IMR-90 (cell line): ENCODE measurements at regions not wholly inside any gene's neighbourhood (a gene's known extent, or its start where the extent isn't known, plus 50 kb on each side); places are given as distances from the start of the nearest gene placed in this dataset.

Source experiments
- ATAC-seq: fragments of 200-7000 bp; cut with Tn5 transposase; 2 replicates; pipeline ENCODE4 v1.9.1; 2020; ENCODE audit warnings: low read depth, mild to moderate bottlenecking, moderate library complexity
- BruUV-seq: library from RNA; stranded (reverse); fragments of 400-500 nt; replicated peaks from 2 replicates; lab custom pipeline; 2021; lab: Mats Ljungman, UMichigan
- CTCF ChIA-PET: fragments of 300-600 bp; formaldehyde crosslinking; extraction: SDS; loops from one replicate; lab custom pipeline; 2021; ENCODE audit warnings: antibody characterized with exemption; lab: Yijun Ruan, JAX
- POLR2A ChIA-PET: fragments of 300-600 bp; sonication (Branson Sonifier 250); formaldehyde crosslinking; loops from one replicate; lab custom pipeline; 2022; ENCODE audit warnings: antibody characterized with exemption; ENCODE audit not compliant: unreplicated experiment; lab: Charles Lee
- DNase-seq: peaks from one replicate; pipeline ENCODE4 v3.0.0; 2013
- H2AFZ ChIP-seq: replicated peaks from 2 replicates; pipeline ENCODE3; 2013; ENCODE audit warnings: low read length, mild to moderate bottlenecking; ENCODE audit not compliant: poor library complexity
- H2AK5ac ChIP-seq: 2 replicates; pipeline ENCODE4 v1.6.1; 2013; ENCODE audit warnings: low read depth, low read length, inconsistent platforms
- H2AK9ac ChIP-seq: replicated peaks from 2 replicates; pipeline ENCODE3; 2013; ENCODE audit warnings: mild to moderate bottlenecking, low read depth, low read length, moderate library complexity; ENCODE audit not compliant: poor library complexity
- H2BK120ac ChIP-seq: 2 replicates; pipeline ENCODE4 v1.6.1; 2013; ENCODE audit warnings: low read depth, low read length, inconsistent platforms
- H2BK15ac ChIP-seq: 3 replicates; pipeline ENCODE4 v1.6.1; 2013; ENCODE audit warnings: low read depth, low read length, inconsistent platforms
- H2BK20ac ChIP-seq: 2 replicates; pipeline ENCODE4 v1.6.1; 2013; ENCODE audit warnings: low read depth, mild to moderate bottlenecking, inconsistent platforms, low read length, moderate library complexity
- H2BK5ac ChIP-seq: 2 replicates; pipeline ENCODE4 v1.6.1; 2013; ENCODE audit warnings: mild to moderate bottlenecking, low read depth, low read length, inconsistent platforms; ENCODE audit not compliant: poor library complexity, severe bottlenecking
- H3K14ac ChIP-seq: replicated peaks from 2 replicates; pipeline ENCODE4 v1.6.1; 2013; ENCODE audit warnings: low read depth, low read length, inconsistent platforms
- H3K18ac ChIP-seq: 2 replicates; pipeline ENCODE4 v1.6.1; 2013; ENCODE audit warnings: low read depth, low read length, control low read depth
- H3K23ac ChIP-seq: 2 replicates; pipeline ENCODE4 v1.6.1; 2013; ENCODE audit warnings: low read depth, low read length, inconsistent platforms
- H3K27ac ChIP-seq: 2 replicates; pipeline ENCODE4 v1.5.1; 2013; ENCODE audit warnings: mild to moderate bottlenecking, control low read depth, low read length; ENCODE audit not compliant: insufficient read depth
- H3K27me3 ChIP-seq: 2 replicates; pipeline ENCODE4 v1.6.1; 2013; ENCODE audit warnings: low read length; ENCODE audit not compliant: control insufficient read depth, insufficient read depth
- H3K36me3 ChIP-seq: 2 replicates; pipeline ENCODE4 v1.6.1; 2013; ENCODE audit warnings: low read length, mixed read lengths; ENCODE audit not compliant: control insufficient read depth, insufficient read depth
- H3K4ac ChIP-seq: 2 replicates; pipeline ENCODE4 v1.6.1; 2013; ENCODE audit warnings: low read depth, low read length, inconsistent platforms
- H3K4me1 ChIP-seq: 2 replicates; pipeline ENCODE4 v1.6.1; 2013; ENCODE audit warnings: low read length, mixed read lengths; ENCODE audit not compliant: control insufficient read depth, insufficient read depth
- H3K4me2 ChIP-seq: 2 replicates; pipeline ENCODE4 v1.6.1; 2013; ENCODE audit warnings: low read depth, mild to moderate bottlenecking, control low read depth, low read length, moderate library complexity
- H3K4me3 ChIP-seq: 2 replicates; pipeline ENCODE4 v1.5.1; 2013; ENCODE audit warnings: low read depth, mild to moderate bottlenecking, control low read depth, low read length, moderate library complexity; ENCODE audit not compliant: insufficient read depth
- H3K56ac ChIP-seq: 2 replicates; pipeline ENCODE4 v1.6.1; 2013; ENCODE audit warnings: low read length, inconsistent platforms; ENCODE audit not compliant: insufficient read depth; ENCODE audit errors: extremely low read depth
- H3K79me1 ChIP-seq, 2 experiments: 2 replicates each; pipeline ENCODE4 v1.6.1; 2013; ENCODE audit warnings: low read length in 2 of 2, inconsistent platforms in 1 of 2, low read depth in 1 of 2
- H3K9ac ChIP-seq: 2 replicates; pipeline ENCODE4 v1.6.1; 2013; ENCODE audit warnings: low read depth, low read length, control low read depth
- H3K9me1 ChIP-seq: 2 replicates; pipeline ENCODE4 v1.6.1; 2013; ENCODE audit warnings: low read length, inconsistent platforms; ENCODE audit not compliant: insufficient read depth
- H3K9me3 ChIP-seq: 2 replicates; pipeline ENCODE4 v1.6.1; 2013; ENCODE audit warnings: low read length; ENCODE audit not compliant: control insufficient read depth, insufficient read depth
- H4K20me1 ChIP-seq: 2 replicates; pipeline ENCODE4 v1.6.1; 2013; ENCODE audit warnings: low read length, inconsistent platforms; ENCODE audit not compliant: insufficient read depth
- H4K5ac ChIP-seq: 2 replicates; pipeline ENCODE4 v1.6.1; 2013; ENCODE audit warnings: mild to moderate bottlenecking, low read depth, low read length, control low read depth
- H4K8ac ChIP-seq, 2 experiments: 2 replicates each; pipeline ENCODE4 v1.6.1; 2013; ENCODE audit warnings: low read depth in 2 of 2, low read length in 2 of 2, control low read depth in 1 of 2, inconsistent platforms in 1 of 2
- H4K91ac ChIP-seq: 2 replicates; pipeline ENCODE4 v1.6.1; 2013; ENCODE audit warnings: low read depth, low read length, inconsistent platforms; ENCODE audit not compliant: insufficient read depth
- BHLHE40 ChIP-seq: fragments of 150-350 bp; IDR thresholded peaks from 2 replicates; pipeline ENCODE4 v1.6.1; 2016; ENCODE audit warnings: mild to moderate bottlenecking, low read depth, low read length
- CHD1 ChIP-seq: IDR thresholded peaks from 2 replicates; pipeline ENCODE4 v1.6.1; 2012; ENCODE audit warnings: low read depth, low read length, improper control_type of control experiment
- FOS ChIP-seq: fragments of 150-350 bp; IDR thresholded peaks from 2 replicates; pipeline ENCODE4 v1.6.1; 2016; ENCODE audit warnings: low read depth, low read length
- MAFK ChIP-seq: IDR thresholded peaks from 2 replicates; pipeline ENCODE4 v1.6.1; 2012; ENCODE audit warnings: low read depth, low read length, improper control_type of control experiment
- MXI1 ChIP-seq: IDR thresholded peaks from 2 replicates; pipeline ENCODE4 v1.6.1; 2012; ENCODE audit warnings: low read depth, mild to moderate bottlenecking, low read length, moderate library complexity, borderline replicate concordance
- POLR2A ChIP-seq: IDR thresholded peaks from 2 replicates; pipeline ENCODE4 v1.6.1; 2012; ENCODE audit warnings: mild to moderate bottlenecking, low read depth, low read length
- RCOR1 ChIP-seq: IDR thresholded peaks from 2 replicates; pipeline ENCODE4 v1.6.1; 2012; ENCODE audit warnings: mild to moderate bottlenecking, low read length, improper control_type of control experiment; ENCODE audit not compliant: insufficient replicate concordance
- RFX5 ChIP-seq: IDR thresholded peaks from 2 replicates; pipeline ENCODE4 v1.8.0; 2012; ENCODE audit warnings: low read depth, mild to moderate bottlenecking, low read length, moderate library complexity
- SMC3 ChIP-seq: fragments of 150-350 bp; IDR thresholded peaks from 2 replicates; pipeline ENCODE4 v1.6.1; 2016; ENCODE audit warnings: low read depth, mild to moderate bottlenecking, antibody characterized with exemption, low read length, moderate library complexity
- WGBS, 2 experiments: methylation state at CpG; one replicate each; pipeline versions ENCODE4 v1.1.5 to v1.1.7; 2013; ENCODE audit warnings: missing lambda C conversion rate in 2 of 2; ENCODE audit not compliant: insufficient read length in 1 of 2; ENCODE audit errors: extremely low coverage in 2 of 2; 5-methylcytosine and 5-hydroxymethylcytosine counted together
- dilution Hi-C: fragments of 300-500 bp; cut with HindIII; formaldehyde crosslinking; loops from one replicate; pipeline ENCODE4 v1.14.3; 2018; ENCODE audit warnings: low sequenced_read_pairs; ENCODE audit not compliant: unreplicated experiment
- in situ Hi-C: fragments of 300-500 bp; cut with MboI; formaldehyde crosslinking; loops from 3 replicates; pipeline ENCODE4 v1.14.3; 2019; ENCODE audit warnings: low sequenced_read_pairs, inconsistent platforms, mixed read lengths
- intact Hi-C: fragments of 100-400 bp; cut with micrococcal nuclease; formaldehyde crosslinking; loops from 2 replicates; pipeline ENCODE4 v1.10.0; 2022
- TF ChIP-seq, protein P1 (sequence below): fragments of 150-350 bp; IDR thresholded peaks from 2 replicates; pipeline ENCODE4 v1.6.1; 2016; ENCODE audit warnings: low read depth, mild to moderate bottlenecking, low read length, moderate library complexity, borderline replicate concordance
- TF ChIP-seq, protein P2 (sequence below): fragments of 150-350 bp; IDR thresholded peaks from 2 replicates; pipeline ENCODE4 v1.6.1; 2017; ENCODE audit warnings: mild to moderate bottlenecking, antibody characterized with exemption, low read length, low read depth
- TF ChIP-seq, protein P3 (sequence below): conservative IDR thresholded peaks from 2 replicates; pipeline ENCODE4 v1.5.1; 2012; ENCODE audit warnings: mild to moderate bottlenecking, low read depth, low read length, improper control_type of control experiment

DNA sequence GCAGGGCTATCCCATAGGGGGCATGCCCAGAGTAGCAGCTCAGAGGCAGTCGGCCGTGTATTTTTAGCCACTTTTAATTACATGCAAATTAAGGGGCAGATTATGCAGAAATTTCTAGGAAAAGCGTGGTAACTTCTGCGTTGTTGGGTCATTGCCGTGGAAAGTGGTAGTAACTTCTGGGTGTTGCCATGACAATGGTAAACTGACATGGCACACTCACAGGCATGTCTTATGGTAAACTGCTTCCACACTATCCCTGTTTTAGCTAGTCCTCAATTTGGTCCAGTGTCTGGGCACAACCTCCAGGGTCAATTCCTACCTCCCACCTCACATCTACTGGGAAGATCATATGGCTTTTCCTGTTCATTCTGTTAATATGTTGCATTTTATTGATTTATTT, 428.9 kb upstream of the FANCL start:
- dilution Hi-C loops, result no loop called here
- no peak for ATAC-seq
- no peak overlapping the region for H3K18ac ChIP-seq
- H2AFZ ChIP-seq, result no peak overlapping the region
- intact Hi-C loops, result no loop called here
- H4K5ac ChIP-seq, result no peak overlapping the region
- CTCF ChIA-PET, result no interaction called here
- no peak overlapping the region for H3K23ac ChIP-seq
- no peaks in the 10 kb centered on the region for H3K9me3 ChIP-seq
- no peak overlapping the region for H3K9ac ChIP-seq
- no peak overlapping the region for H2BK20ac ChIP-seq
- H3K4me3 ChIP-seq, result no peak overlapping the region
- no peak overlapping the region for H2BK15ac ChIP-seq
- no peak overlapping the region for H4K8ac ChIP-seq
- no peak overlapping the region for H2BK5ac ChIP-seq
- H4K20me1 ChIP-seq, result no peaks in the 10 kb centered on the region
- no TSS peak for BruUV-seq
- H2BK120ac ChIP-seq, result no peak overlapping the region
- no peak overlapping the region for H2AK5ac ChIP-seq
- H3K9me1 ChIP-seq, result no peaks in the 10 kb centered on the region
- in situ Hi-C loops, result no loop called here
- H3K79me1 ChIP-seq, result no peaks in the 10 kb centered on the region
- no peak for DNase-seq
- no peak overlapping the region for H3K27ac ChIP-seq
- H3K36me3 ChIP-seq, result no peaks in the 10 kb centered on the region
- POLR2A ChIA-PET, result no interaction called here
- TF ChIP-seq, protein P1, sequence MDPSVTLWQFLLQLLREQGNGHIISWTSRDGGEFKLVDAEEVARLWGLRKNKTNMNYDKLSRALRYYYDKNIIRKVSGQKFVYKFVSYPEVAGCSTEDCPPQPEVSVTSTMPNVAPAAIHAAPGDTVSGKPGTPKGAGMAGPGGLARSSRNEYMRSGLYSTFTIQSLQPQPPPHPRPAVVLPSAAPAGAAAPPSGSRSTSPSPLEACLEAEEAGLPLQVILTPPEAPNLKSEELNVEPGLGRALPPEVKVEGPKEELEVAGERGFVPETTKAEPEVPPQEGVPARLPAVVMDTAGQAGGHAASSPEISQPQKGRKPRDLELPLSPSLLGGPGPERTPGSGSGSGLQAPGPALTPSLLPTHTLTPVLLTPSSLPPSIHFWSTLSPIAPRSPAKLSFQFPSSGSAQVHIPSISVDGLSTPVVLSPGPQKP, result no peak
- TF ChIP-seq BHLHE40 (no peak), CHD1 (no peak), RCOR1 (no peak), POLR2A (no peak), RFX5 (no peak), MXI1 (no peak), FOS (no peak), SMC3 (no peak), MAFK (no peak)
- TF ChIP-seq, protein P2, sequence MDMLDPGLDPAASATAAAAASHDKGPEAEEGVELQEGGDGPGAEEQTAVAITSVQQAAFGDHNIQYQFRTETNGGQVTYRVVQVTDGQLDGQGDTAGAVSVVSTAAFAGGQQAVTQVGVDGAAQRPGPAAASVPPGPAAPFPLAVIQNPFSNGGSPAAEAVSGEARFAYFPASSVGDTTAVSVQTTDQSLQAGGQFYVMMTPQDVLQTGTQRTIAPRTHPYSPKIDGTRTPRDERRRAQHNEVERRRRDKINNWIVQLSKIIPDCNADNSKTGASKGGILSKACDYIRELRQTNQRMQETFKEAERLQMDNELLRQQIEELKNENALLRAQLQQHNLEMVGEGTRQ, result no peak
- TF ChIP-seq, protein P3, sequence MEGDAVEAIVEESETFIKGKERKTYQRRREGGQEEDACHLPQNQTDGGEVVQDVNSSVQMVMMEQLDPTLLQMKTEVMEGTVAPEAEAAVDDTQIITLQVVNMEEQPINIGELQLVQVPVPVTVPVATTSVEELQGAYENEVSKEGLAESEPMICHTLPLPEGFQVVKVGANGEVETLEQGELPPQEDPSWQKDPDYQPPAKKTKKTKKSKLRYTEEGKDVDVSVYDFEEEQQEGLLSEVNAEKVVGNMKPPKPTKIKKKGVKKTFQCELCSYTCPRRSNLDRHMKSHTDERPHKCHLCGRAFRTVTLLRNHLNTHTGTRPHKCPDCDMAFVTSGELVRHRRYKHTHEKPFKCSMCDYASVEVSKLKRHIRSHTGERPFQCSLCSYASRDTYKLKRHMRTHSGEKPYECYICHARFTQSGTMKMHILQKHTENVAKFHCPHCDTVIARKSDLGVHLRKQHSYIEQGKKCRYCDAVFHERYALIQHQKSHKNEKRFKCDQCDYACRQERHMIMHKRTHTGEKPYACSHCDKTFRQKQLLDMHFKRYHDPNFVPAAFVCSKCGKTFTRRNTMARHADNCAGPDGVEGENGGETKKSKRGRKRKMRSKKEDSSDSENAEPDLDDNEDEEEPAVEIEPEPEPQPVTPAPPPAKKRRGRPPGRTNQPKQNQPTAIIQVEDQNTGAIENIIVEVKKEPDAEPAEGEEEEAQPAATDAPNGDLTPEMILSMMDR, result no peak
- no peak overlapping the region for H3K4me2 ChIP-seq
- no CpG with 5 or more reads among the region's 5 CpGs for WGBS, 2 experiments
- no peak overlapping the region for H2AK9ac ChIP-seq
- H3K4ac ChIP-seq, result no peak overlapping the region
- H3K56ac ChIP-seq, result no peak overlapping the region
- no peaks in the 10 kb centered on the region for H3K4me1 ChIP-seq
- H3K14ac ChIP-seq, result no peak overlapping the region
- no peak overlapping the region for H4K91ac ChIP-seq
- H3K27me3 ChIP-seq, result no peaks in the 10 kb centered on the region
